AG04450 (cell line): ENCODE measurements at regions not wholly inside any gene's neighbourhood (a gene's known extent, or its start where the extent isn't known, plus 50 kb on each side); places are given as distances from the start of the nearest gene placed in this dataset.

ENCODE experiments used
- CTCF ChIA-PET: fragments of 300-600, 350-600 bp; formaldehyde crosslinking; extraction: SDS; loops from one replicate; lab custom pipeline; 2022; ENCODE audit warnings: antibody characterized with exemption, inconsistent platforms; lab: Charles Lee
- POLR2A ChIA-PET: fragments of 350-600 bp; formaldehyde crosslinking; extraction: SDS; loops from one replicate; lab custom pipeline; 2021; ENCODE audit warnings: antibody characterized with exemption, inconsistent platforms; lab: Yijun Ruan, JAX
- DNase-seq: peaks from one replicate; pipeline ENCODE4 v3.0.0-alpha.2; 2011; ENCODE audit warnings: low read depth, low spot score
- H3K27ac ChIP-seq: one replicate; pipeline ENCODE4 v1.5.1; 2012; ENCODE audit warnings: low read depth, low read length, control low read depth
- H3K27me3 ChIP-seq: one replicate; pipeline ENCODE4 v1.6.0; 2012; ENCODE audit warnings: low read length; ENCODE audit not compliant: control insufficient read depth, insufficient read depth
- H3K4me3 ChIP-seq: 2 replicates; pipeline ENCODE4 v1.5.1; 2011; ENCODE audit warnings: mild to moderate bottlenecking, low read depth, low read length, control low read depth
- H3K9me3 ChIP-seq: 2 replicates; pipeline ENCODE4 v1.5.1; 2012; ENCODE audit warnings: low read length; ENCODE audit not compliant: control insufficient read depth, insufficient read depth
- TF ChIP-seq, protein P1 (sequence below): IDR thresholded peaks from 2 replicates; pipeline ENCODE4 v1.5.1; 2011; ENCODE audit warnings: low read depth, low read length, control low read depth, inconsistent platforms

DNA sequence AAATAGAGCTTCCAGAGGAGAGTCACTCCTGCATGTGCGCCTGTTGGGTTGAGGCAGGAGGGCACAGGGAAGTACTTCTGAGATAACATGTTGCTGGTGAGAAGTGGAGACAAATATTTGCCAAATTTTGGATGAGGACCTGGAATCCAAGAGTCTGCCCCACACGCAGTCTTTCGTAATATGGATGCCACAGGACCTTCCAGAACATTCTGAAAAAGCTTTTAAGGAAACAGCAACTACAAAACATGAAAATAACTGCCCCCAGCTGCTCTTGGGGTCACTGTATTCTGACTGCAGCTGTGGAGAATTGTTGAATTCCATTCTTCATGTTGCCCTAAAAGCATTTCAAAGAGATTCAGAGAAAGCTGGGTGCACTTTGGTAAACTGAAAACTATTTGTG is 227.5 kb downstream of the C1D start:
- ChIA-PET CTCF (interaction anchor here (0.6 to 0.9 kb wide), 2 partner anchors 185 to 1260 kb away, joined by 3 to 4 read pairs; no protein-coding TSS in a partner anchor), POLR2A (no interaction called here)
- DNase-seq = no peak
- TF ChIP-seq, protein P1, sequence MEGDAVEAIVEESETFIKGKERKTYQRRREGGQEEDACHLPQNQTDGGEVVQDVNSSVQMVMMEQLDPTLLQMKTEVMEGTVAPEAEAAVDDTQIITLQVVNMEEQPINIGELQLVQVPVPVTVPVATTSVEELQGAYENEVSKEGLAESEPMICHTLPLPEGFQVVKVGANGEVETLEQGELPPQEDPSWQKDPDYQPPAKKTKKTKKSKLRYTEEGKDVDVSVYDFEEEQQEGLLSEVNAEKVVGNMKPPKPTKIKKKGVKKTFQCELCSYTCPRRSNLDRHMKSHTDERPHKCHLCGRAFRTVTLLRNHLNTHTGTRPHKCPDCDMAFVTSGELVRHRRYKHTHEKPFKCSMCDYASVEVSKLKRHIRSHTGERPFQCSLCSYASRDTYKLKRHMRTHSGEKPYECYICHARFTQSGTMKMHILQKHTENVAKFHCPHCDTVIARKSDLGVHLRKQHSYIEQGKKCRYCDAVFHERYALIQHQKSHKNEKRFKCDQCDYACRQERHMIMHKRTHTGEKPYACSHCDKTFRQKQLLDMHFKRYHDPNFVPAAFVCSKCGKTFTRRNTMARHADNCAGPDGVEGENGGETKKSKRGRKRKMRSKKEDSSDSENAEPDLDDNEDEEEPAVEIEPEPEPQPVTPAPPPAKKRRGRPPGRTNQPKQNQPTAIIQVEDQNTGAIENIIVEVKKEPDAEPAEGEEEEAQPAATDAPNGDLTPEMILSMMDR = no peak
- Histone ChIP-seq H3K27ac (no peak overlapping the region), H3K9me3 (no peaks in the 10 kb centered on the region), H3K4me3 (no peak overlapping the region), H3K27me3 (no peaks in the 10 kb centered on the region)

DNA sequence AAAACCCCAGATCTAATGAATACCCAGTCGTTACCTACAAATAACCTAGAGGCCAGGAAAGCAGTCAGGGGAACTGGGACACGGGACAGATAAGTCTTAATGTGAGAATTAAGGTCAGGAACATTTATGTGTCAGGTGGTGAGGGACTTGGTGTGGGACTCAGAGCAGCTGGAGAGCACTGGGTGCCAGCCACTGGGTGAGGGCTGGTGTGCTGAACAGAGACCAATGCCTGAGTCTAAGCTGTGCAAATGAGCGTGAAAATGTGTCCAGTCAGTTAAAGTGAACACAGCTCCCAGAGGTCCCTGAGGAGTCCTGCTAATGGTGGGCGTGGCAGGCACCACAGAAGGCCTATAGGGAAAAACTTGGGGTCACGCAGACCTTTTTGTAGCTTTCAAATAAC is 225.9 kb downstream of the C1D start:
- DNase-seq = no peak
- ChIA-PET CTCF (interaction anchor here (1.4 kb wide), 1 partner anchor 10 kb away, joined by 6 read pairs; no protein-coding TSS in a partner anchor), POLR2A (no interaction called here)
- TF ChIP-seq, protein P1 = no peak
- no peak overlapping the region for H3K4me3 ChIP-seq
- no peaks in the 10 kb centered on the region for H3K27me3 ChIP-seq
- H3K9me3 ChIP-seq = no peaks in the 10 kb centered on the region
- no peak overlapping the region for H3K27ac ChIP-seq

DNA sequence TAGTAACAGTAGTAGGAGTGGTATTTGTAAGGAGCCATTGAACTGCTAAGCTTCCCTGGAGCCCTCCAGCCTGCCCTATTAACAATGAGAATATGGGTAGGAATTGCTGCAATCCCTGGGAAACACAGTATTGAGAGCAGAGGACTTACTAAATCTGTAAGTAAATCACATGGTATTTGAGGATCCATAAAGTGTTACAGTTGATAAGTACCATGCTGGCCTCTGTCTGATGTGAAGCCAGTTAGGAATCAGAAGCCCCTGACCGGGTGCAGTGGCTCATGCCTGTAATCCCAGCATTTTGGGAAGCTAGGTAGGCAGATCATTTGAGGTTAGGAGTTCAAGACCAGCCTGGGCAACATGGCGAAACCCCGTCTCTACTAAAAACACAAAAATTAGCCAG is 224.6 kb downstream of the C1D start:
- TF ChIP-seq, protein P1 = no peak
- Histone ChIP-seq H3K9me3 (no peaks in the 10 kb centered on the region), H3K27me3 (no peaks in the 10 kb centered on the region), H3K4me3 (no peak overlapping the region), H3K27ac (no peak overlapping the region)
- ChIA-PET CTCF (interaction anchor here (1.0 kb wide), 1 partner anchor 104 kb away, joined by 3 read pairs; no protein-coding TSS in a partner anchor), POLR2A (no interaction called here)
- DNase-seq = no peak

DNA sequence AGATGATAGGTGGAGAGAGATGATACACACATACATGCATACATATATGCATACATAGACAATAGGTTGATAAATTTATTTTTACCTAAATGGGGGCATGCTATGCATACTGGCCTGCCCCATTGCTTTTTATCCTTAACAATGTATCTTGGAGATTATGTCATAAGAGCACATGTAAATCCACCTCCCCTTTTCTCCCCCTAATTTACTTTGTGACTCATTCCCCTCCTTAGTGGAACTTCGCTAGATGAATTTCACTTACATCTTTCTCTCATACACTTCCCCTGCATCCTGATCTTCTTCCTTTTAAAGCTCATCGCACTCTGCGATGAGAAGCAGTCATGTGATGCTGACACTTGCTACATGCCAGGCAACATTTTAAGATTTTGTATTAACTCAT is 223.6 kb downstream of the C1D start:
- CTCF ChIA-PET = interaction anchor here (0.6 to 6.2 kb wide), 5 partner anchors 106 to 1410 kb away, joined by 3 to 44 read pairs (median 3); no protein-coding TSS in a partner anchor
- POLR2A ChIA-PET = no interaction called here
- peak overlapping the region; percentile 47 for H3K27ac ChIP-seq
- no peak for DNase-seq
- H3K4me3 ChIP-seq = no peak overlapping the region
- no peaks in the 10 kb centered on the region for H3K9me3 ChIP-seq
- TF ChIP-seq, protein P1 = no peak
- H3K27me3 ChIP-seq = no peaks in the 10 kb centered on the region

DNA sequence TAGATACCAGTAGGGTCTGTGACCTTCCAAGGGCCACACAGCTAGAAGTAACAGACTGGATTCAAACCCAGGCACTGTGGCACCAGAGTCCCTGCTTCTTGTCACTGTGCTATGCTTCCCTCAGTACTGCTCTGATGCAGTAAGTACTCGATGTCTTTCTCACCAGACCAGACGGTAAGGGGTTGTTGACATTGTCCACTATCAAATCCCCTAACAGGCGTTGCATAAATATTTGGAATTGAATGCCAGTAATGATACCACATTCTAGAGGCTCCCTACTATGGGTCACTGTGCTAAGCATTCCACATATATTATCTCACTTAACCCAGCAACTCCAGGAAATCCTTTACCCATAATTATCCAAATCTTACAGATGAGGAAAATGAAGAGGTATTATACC is 223.1 kb downstream of the C1D start:
- Histone ChIP-seq H3K27me3 (no peaks in the 10 kb centered on the region), H3K4me3 (no peak overlapping the region), H3K9me3 (no peaks in the 10 kb centered on the region), H3K27ac (peak overlapping the region; percentile 47)
- TF ChIP-seq, protein P1 = no peak
- no peak for DNase-seq
- ChIA-PET POLR2A (interaction anchor here (1.3 kb wide), 1 partner anchor 188 kb away, joined by 5 read pairs; no protein-coding TSS in a partner anchor), CTCF (interaction anchor here (0.6 to 6.2 kb wide), 11 partner anchors 9 to 1412 kb away, joined by 3 to 44 read pairs (median 3); no protein-coding TSS in a partner anchor)
